Sigmoid colon (tissue), 6 donors: ENCODE measurements at regions not wholly inside any gene's neighbourhood (a gene's known extent, or its start where the extent isn't known, plus 50 kb on each side); places are given as distances from the start of the nearest gene placed in this dataset.

ENCODE experiments used
- DNase-seq: peaks from one replicate; pipeline ENCODE4 v3.0.0-alpha.2; 2019
- H3K27ac ChIP-seq, 4 donors: fragments of 200-600 bp; sonication (generic); one replicate each; pipeline ENCODE4 v1.5.1; 2016 to 2019; ENCODE audit warnings: mild to moderate bottlenecking in 1 of 4
- H3K27me3 ChIP-seq, 3 donors: fragments of 200-600 bp; sonication (generic); one replicate each; pipeline ENCODE4 v1.5.1; 2019; ENCODE audit warnings: mild to moderate bottlenecking in 1 of 3
- H3K36me3 ChIP-seq, 4 donors: fragments of 200-600 bp; sonication (generic); one replicate each; pipeline ENCODE4 v1.5.1; 2016 to 2019
- H3K4me1 ChIP-seq, 4 donors: fragments of 200-600 bp; sonication (generic); one replicate each; pipeline ENCODE4 v1.5.1; 2017 to 2019
- H3K4me3 ChIP-seq, 4 donors: fragments of 200-600 bp; sonication (generic); one replicate each; pipeline ENCODE4 v1.5.1; 2017 to 2019; ENCODE audit warnings: mild to moderate bottlenecking in 2 of 4, moderate library complexity in 1 of 4
- H3K9me3 ChIP-seq, 4 donors: fragments of 200-600 bp in 3 of 4; sonication (generic) in 3 of 4; one replicate each; pipeline versions ENCODE4 v1.5.1 to v1.6.1; 2013 to 2019
- CTCF ChIP-seq, 4 experiments: fragments of 450-650 bp in 3 of 4; fragments of 200-600 bp in 1 of 4; IDR thresholded peaks; one replicate each; pipeline ENCODE4 v1.5.1; 2016 to 2019; ENCODE audit warnings: antibody characterized with exemption in 4 of 4, mild to moderate bottlenecking in 3 of 4, moderate library complexity in 2 of 4
- EP300 ChIP-seq, 4 donors: sonication (generic); formaldehyde crosslinking; IDR thresholded peaks; one replicate each; pipeline ENCODE4 v1.6.1; 2017; ENCODE audit warnings: antibody characterized with exemption in 4 of 4
- POLR2A ChIP-seq, 2 donors: fragments of 450-650 bp; IDR thresholded peaks; one replicate each; pipeline ENCODE4 v1.6.1; 2016; ENCODE audit warnings: antibody characterized with exemption in 2 of 2, mild to moderate bottlenecking in 2 of 2, moderate library complexity in 2 of 2
- POLR2AphosphoS5 ChIP-seq, 4 donors: sonication (generic); formaldehyde crosslinking; IDR thresholded peaks; one replicate each; pipeline ENCODE4 v1.6.1; 2017; ENCODE audit warnings: antibody characterized with exemption in 4 of 4
- WGBS, 2 donors: extraction: QIAGEN DNeasy Blood & Tissue Kit; methylation state at CpG; one replicate each; pipeline ENCODE4 v1.1.7; 2013; 5-methylcytosine and 5-hydroxymethylcytosine counted together
- intact Hi-C: fragments of 100-400 bp; cut with DNase I; formaldehyde crosslinking; loops from one replicate; pipeline ENCODE4 v1.15.1; 2023
- donor health status: healthy with polysubstance abuse.
- donor health status: healthy.

GRCh38 chr14:56870336-56870735, 60.1 kb upstream of the OTX2 start:
- no peak for DNase-seq
- Histone ChIP-seq H3K4me1 (no peaks in the 10 kb centered on the region), H3K27ac (no peak overlapping the region), H3K36me3 (no peaks in the 10 kb centered on the region), H3K27me3 (no peaks in the 10 kb centered on the region), H3K9me3 (no peaks in the 10 kb centered on the region), H3K4me3 (no peak overlapping the region)
- intact Hi-C loops, result no loop called here
- TF ChIP-seq POLR2AphosphoS5 (IDR thresholded peaks at IDR 0.05) (no peak), EP300 (IDR thresholded peaks at IDR 0.05) (no peak), POLR2A (IDR thresholded peaks at IDR 0.05) (no peak), CTCF (IDR thresholded peaks at IDR 0.05) (no peak)
- 93 to 97% methylated on average over 2 of the region's 2 CpGs for WGBS, 2 donors

GRCh38 chr14:56868660-56869059, 58.4 kb upstream of the OTX2 start:
- intact Hi-C loops, result no loop called here
- DNase-seq, result no peak
- Histone ChIP-seq H3K27ac (no peak overlapping the region), H3K27me3 (no peaks in the 10 kb centered on the region), H3K9me3 (no peaks in the 10 kb centered on the region), H3K4me3 (no peak overlapping the region), H3K36me3 (no peaks in the 10 kb centered on the region), H3K4me1 (no peaks in the 10 kb centered on the region)
- no peak for TF ChIP-seq CTCF (IDR thresholded peaks at IDR 0.05)
- no peak for TF ChIP-seq POLR2AphosphoS5 (IDR thresholded peaks at IDR 0.05)
- no peak for TF ChIP-seq POLR2A (IDR thresholded peaks at IDR 0.05)
- 86 to 94% methylated on average over 5 of the region's 5 CpGs for WGBS, 2 donors

- WGBS, 2 donors, result 74 to 84% methylated on average over 5 of the region's 5 CpGs
- Histone ChIP-seq H3K27me3 (no peaks in the 10 kb centered on the region), H3K27ac (no peak overlapping the region), H3K36me3 (no peaks in the 10 kb centered on the region), H3K9me3 (no peaks in the 10 kb centered on the region), H3K4me1 (no peaks in the 10 kb centered on the region), H3K4me3 (no peak overlapping the region)
- intact Hi-C loops, result no loop called here
- no peak for DNase-seq
- TF ChIP-seq POLR2A (IDR thresholded peaks at IDR 0.05) (no peak), CTCF (IDR thresholded peaks at IDR 0.05) (no peak), EP300 (IDR thresholded peaks at IDR 0.05) (no peak), POLR2AphosphoS5 (IDR thresholded peaks at IDR 0.05) (no peak)
Measured at GRCh38 chr14:56862836-56863235, 52.6 kb upstream of the OTX2 start.

GRCh38 chr14:56860441-56860840, 50.2 kb upstream of the OTX2 start:
- TF ChIP-seq POLR2AphosphoS5 (IDR thresholded peaks at IDR 0.05) (no peak), CTCF (IDR thresholded peaks at IDR 0.05) (no peak), POLR2A (IDR thresholded peaks at IDR 0.05) (no peak), EP300 (IDR thresholded peaks at IDR 0.05) (no peak)
- Histone ChIP-seq H3K4me1 (no peaks in the 10 kb centered on the region), H3K36me3 (no peaks in the 10 kb centered on the region), H3K27ac (no peak overlapping the region), H3K9me3 (no peaks in the 10 kb centered on the region), H3K27me3 (peaks cover 0 to 10% (median 0%) of the 10 kb centered on the region in 3 donors), H3K4me3 (no peak overlapping the region)
- no peak for DNase-seq
- WGBS, 2 donors, result 62 to 87% methylated on average over 4 of the region's 4 CpGs
- intact Hi-C loops, result no loop called here
